Fibroblast of mammary gland (primary cell): ENCODE measurements at regions not wholly inside any gene's neighbourhood (a gene's known extent, or its start where the extent isn't known, plus 50 kb on each side); places are given as distances from the start of the nearest gene placed in this dataset.

Experiments used
- DNase-seq: peaks from one replicate; pipeline ENCODE4 v3.0.0-alpha.2; 2010; ENCODE audit warnings: low read depth
- H3K4me3 ChIP-seq: 2 replicates; pipeline ENCODE4 v1.5.1; 2011; ENCODE audit warnings: low read depth, mild to moderate bottlenecking, low read length, moderate library complexity; ENCODE audit not compliant: control insufficient read depth
- TF ChIP-seq, protein P1 (sequence below): conservative IDR thresholded peaks from 2 replicates; pipeline ENCODE4 v1.5.1; 2011; ENCODE audit warnings: low read depth, low read length, inconsistent platforms; ENCODE audit not compliant: control insufficient read depth, insufficient read depth

DNA sequence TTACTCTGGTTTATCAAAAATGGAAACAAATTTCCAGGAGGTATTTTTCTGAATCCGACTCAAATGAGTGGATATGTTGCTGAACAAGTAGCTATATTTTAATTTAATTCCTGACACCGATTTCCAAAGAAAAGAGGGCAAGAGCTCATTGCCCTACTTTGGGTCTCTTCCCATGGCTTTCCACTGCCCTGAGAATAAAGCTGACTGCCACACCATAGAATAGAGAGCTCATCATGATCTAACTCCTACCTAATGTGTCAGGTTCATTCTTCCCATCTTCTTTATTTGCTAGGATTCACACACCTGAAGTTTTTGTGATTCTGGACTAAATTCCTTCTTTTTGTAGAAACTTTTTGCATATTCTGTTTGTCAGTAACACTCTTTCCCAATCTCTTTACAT lies 792.1 kb downstream of the DTWD2 start:
- H3K4me3 ChIP-seq, result no peak overlapping the region
- TF ChIP-seq, protein P1, sequence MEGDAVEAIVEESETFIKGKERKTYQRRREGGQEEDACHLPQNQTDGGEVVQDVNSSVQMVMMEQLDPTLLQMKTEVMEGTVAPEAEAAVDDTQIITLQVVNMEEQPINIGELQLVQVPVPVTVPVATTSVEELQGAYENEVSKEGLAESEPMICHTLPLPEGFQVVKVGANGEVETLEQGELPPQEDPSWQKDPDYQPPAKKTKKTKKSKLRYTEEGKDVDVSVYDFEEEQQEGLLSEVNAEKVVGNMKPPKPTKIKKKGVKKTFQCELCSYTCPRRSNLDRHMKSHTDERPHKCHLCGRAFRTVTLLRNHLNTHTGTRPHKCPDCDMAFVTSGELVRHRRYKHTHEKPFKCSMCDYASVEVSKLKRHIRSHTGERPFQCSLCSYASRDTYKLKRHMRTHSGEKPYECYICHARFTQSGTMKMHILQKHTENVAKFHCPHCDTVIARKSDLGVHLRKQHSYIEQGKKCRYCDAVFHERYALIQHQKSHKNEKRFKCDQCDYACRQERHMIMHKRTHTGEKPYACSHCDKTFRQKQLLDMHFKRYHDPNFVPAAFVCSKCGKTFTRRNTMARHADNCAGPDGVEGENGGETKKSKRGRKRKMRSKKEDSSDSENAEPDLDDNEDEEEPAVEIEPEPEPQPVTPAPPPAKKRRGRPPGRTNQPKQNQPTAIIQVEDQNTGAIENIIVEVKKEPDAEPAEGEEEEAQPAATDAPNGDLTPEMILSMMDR, result no peak
- no peak for DNase-seq

DNA sequence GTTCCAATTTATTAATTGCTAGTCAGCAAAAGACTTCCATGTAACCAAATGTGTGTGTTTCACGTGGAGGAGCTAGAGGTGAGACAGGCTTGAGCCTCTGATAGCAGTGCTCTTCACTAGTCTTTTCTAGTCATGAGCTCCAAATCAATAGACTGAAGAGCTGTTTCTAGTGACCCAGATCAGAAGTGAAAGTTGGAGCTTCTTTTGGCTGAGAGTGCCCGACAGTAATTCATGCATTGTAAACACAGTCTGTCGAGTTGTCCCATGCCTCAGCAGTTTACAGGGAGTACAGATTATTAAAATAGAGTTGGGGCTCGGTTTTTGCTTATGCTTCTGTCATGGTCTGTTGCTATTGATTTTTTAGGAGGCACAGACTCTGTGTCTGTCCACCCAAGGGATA lies 793.1 kb downstream of the DTWD2 start:
- H3K4me3 ChIP-seq, result no peak overlapping the region
- TF ChIP-seq, protein P1, result no peak
- DNase-seq, result no peak

DNA sequence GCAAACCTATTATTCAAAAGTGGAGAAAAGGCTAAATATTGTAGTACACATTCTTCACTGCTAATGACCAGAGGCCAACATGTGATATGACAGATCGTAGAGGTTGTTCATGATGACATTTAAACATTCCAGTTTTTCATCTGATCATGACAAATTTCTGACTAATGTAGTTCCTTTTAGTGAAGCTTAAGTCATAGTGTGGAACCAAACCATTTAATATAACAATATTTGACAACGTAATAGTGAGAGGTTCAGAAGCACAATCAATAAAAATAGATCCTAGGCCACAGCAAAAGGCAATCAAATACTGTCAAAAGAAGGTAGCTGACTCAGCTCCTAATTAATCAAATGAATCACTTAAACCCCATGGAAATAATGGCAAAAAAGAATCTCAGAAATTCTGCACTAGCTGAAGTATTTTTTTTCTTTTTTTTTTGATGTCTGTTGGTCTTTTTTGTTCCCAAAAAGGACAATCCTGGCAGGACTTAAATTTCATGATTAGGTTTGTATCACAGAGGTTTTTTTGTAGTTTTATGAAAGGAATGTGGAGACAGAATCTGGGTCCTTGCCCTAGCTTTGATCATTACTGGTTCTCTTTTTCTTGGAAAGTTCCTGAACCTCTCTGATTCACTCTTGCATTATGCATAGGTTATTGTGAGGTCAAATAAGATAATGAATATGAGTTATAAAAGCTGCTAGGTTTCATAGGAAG lies 795.0 kb downstream of the DTWD2 start:
- H3K4me3 ChIP-seq, result no peak overlapping the region
- TF ChIP-seq, protein P1, result no peak

DNA sequence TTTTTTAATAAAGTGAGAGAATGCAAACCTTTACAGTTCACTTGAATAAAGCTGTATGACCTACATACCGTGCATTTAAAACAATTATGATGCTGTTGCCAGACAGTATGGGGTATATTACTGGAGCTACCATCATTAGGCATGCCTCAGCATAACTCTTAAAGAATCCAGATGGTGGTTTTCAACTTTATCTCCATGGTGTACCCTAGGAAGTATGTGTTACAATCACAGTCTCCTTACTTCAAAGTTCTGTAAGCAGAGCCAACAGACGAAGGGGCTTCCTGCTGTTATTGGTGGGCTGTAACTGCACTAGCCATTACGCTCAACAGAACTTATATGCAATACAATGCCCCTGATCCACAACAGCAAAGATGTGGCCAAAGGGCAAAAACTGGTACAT lies 803.3 kb downstream of the DTWD2 start:
- TF ChIP-seq, protein P1, result no peak
- DNase-seq, result no peak
- H3K4me3 ChIP-seq, result no peak overlapping the region

More for the DNA sequence above, 795.0 kb downstream of the DTWD2 start:
- DNase-seq, result no peak

DNA sequence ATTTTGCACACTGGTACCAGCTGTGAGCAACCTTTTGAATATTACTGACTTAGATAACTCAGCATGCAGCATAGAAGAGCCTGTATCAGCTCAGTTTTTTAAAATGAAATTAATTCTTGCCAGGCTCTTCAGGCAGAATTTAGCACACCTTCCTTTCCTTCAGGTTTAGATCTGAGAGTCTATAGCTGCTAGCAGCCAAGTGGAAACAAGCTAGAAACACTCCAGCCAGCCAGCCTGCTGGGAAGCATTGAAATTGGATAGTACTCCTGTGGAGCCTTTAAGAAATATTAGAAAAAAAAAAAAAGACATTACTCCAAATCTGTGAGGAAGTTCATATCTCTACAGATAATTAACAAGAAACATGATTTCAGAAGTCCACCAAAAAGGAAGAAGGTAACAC lies 812.2 kb downstream of the DTWD2 start:
- TF ChIP-seq, protein P1, result no peak
- no peak overlapping the region for H3K4me3 ChIP-seq
- DNase-seq, result no peak

DNA sequence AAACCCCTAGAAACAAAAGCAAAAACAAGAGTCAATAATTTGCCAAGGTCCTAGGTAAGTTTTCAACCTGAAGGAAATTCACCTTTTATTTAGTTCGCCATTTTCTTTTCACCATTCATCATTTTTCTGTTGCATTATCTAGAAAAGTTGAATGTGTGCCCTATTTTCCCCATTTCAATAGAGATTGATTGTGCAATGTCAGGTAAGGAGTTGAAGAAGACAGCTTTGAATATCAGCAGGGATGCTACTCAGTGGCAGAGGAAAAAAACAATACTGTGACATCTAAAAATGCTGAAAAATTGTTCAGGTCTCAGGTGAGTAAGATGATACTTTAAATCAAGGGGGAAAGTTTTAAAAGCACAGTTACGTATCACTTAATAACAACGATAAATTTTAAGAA lies 813.7 kb downstream of the DTWD2 start:
- no peak overlapping the region for H3K4me3 ChIP-seq
- no peak for DNase-seq
- TF ChIP-seq, protein P1, result no peak
